Fibroblast of mammary gland (primary cell): ENCODE measurements at regions not wholly inside any gene's neighbourhood (a gene's known extent, or its start where the extent isn't known, plus 50 kb on each side); places are given as distances from the start of the nearest gene placed in this dataset.

Experiments
- DNase-seq: peaks from one replicate; pipeline ENCODE4 v3.0.0-alpha.2; 2010; ENCODE audit warnings: low read depth
- H3K4me3 ChIP-seq: 2 replicates; pipeline ENCODE4 v1.5.1; 2011; ENCODE audit warnings: low read depth, mild to moderate bottlenecking, low read length, moderate library complexity; ENCODE audit not compliant: control insufficient read depth
- CTCF ChIP-seq: conservative IDR thresholded peaks from 2 replicates; pipeline ENCODE4 v1.5.1; 2011; ENCODE audit warnings: low read depth, low read length, inconsistent platforms; ENCODE audit not compliant: control insufficient read depth, insufficient read depth

GRCh38 chr20:57795977-57796560 is 86.3 kb upstream of the PMEPA1 start:
- no peak for DNase-seq
- no peak for TF ChIP-seq CTCF
- no peak overlapping the region for H3K4me3 ChIP-seq

- no peak for TF ChIP-seq CTCF
- no peak overlapping the region for H3K4me3 ChIP-seq
- DNase-seq: peak; percentile 11
These were observed 85.5 kb upstream of the PMEPA1 start for GRCh38 chr20:57795342-57795697.

- DNase-seq: no peak
- TF ChIP-seq CTCF: no peak
- H3K4me3 ChIP-seq: no peak overlapping the region
These were observed 85.0 kb upstream of the PMEPA1 start for GRCh38 chr20:57794600-57795341.

GRCh38 chr20:57794036-57794435 is 84.2 kb upstream of the PMEPA1 start:
- no peak for TF ChIP-seq CTCF
- DNase-seq: no peak

GRCh38 chr20:57793421-57793820 is 83.6 kb upstream of the PMEPA1 start:
- H3K4me3 ChIP-seq: no peak overlapping the region
- TF ChIP-seq CTCF: no peak
- DNase-seq: no peak

More at GRCh38 chr20:57794036-57794435, 84.2 kb upstream of the PMEPA1 start:
- H3K4me3 ChIP-seq: no peak overlapping the region

- no peak overlapping the region for H3K4me3 ChIP-seq
- TF ChIP-seq CTCF: no peak
- DNase-seq: no peak
These were observed 82.7 kb upstream of the PMEPA1 start for GRCh38 chr20:57792386-57793080.
